ENCODE measurements at regions not wholly inside any gene's neighbourhood (a gene's known extent, or its start where the extent isn't known, plus 50 kb on each side); places are given as distances from the start of the nearest gene placed in this dataset.

- H4K91ac ChIP-seq (replicated peaks; ENCODE audit: insufficient read length, low read length), result no peak overlapping the region
- H2AFZ ChIP-seq (ENCODE audit: low read length), result no peak overlapping the region
- H2BK15ac ChIP-seq (ENCODE audit: low read length), result no peak overlapping the region
- H3K4me3 ChIP-seq (ENCODE audit: extremely low read depth in 1 of 4, insufficient read depth in 2 of 4, low read depth in 3 of 4, low read length in 4 of 4), result no peak overlapping the region
- ChIA-PET POLR2A (ENCODE audit: partially characterized antibody) (interaction anchor here (1.4 kb wide), 1 partner anchor 105 kb away, joined by 3 read pairs; no protein-coding TSS in a partner anchor), CTCF (ENCODE audit: partially characterized antibody) (interaction anchor here (1.1 to 1.4 kb wide), 4 partner anchors 8 to 96 kb away, joined by 3 to 4 read pairs (median 4); no protein-coding TSS in a partner anchor)
- no peaks in the 10 kb centered on the region for H3K27me3 ChIP-seq (replicated peaks in 1 of 4; ENCODE audit: control insufficient read depth in 3 of 4, extremely low read depth in 1 of 4, insufficient read depth in 3 of 4, low read length in 3 of 4)
- WGBS, 2 experiments (ENCODE audit: extremely low coverage in 1 of 2, insufficient coverage in 1 of 2, insufficient read length in 1 of 2, insufficient replicate concordance in 2 of 2, low coverage in 1 of 2, low lambda C conversion rate in 2 of 2, missing lambda C conversion rate in 1 of 2), result 62% methylated on average over 7 of the region's 7 CpGs; no CpG with 5 or more reads in 1 of the 2 experiments
- no peak overlapping the region for H3K14ac ChIP-seq (ENCODE audit: insufficient read length)
- no peak overlapping the region for H4K5ac ChIP-seq (ENCODE audit: insufficient read length, low read depth, low read length)
- no peak overlapping the region for H3K9ac ChIP-seq (replicated peaks in 1 of 4; ENCODE audit: extremely low read depth in 1 of 4, low read depth in 3 of 4, low read length in 3 of 4)
- no peaks in the 10 kb centered on the region for H4K20me1 ChIP-seq (replicated peaks in 1 of 2; ENCODE audit: control insufficient read depth in 1 of 2, insufficient read depth in 2 of 2, low read length in 2 of 2)
- no peaks in the 10 kb centered on the region for H3K9me3 ChIP-seq (ENCODE audit: insufficient read depth in 2 of 2, low read depth in 1 of 2, low read length in 1 of 2)
- no peak overlapping the region for H2BK120ac ChIP-seq (replicated peaks; ENCODE audit: low read depth, low read length)
- no peaks in the 10 kb centered on the region for H3K23me2 ChIP-seq (ENCODE audit: low read depth, low read length)
- H3K4ac ChIP-seq (replicated peaks; ENCODE audit: insufficient read length, low read depth, low read length), result no peak overlapping the region
- no peak overlapping the region for H2AK5ac ChIP-seq (ENCODE audit: low read depth, low read length)
- H3K27ac ChIP-seq (ENCODE audit: low read depth, low read length), result no peak overlapping the region
- H3K4me1 ChIP-seq (replicated peaks in 1 of 4; ENCODE audit: control insufficient read depth in 3 of 4, insufficient read depth in 4 of 4, low read length in 3 of 4), result peaks cover 0 to 35% (median 15%) of the 10 kb centered on the region in 4 experiments; a peak in 6 of 7 replicates
- H2BK5ac ChIP-seq (ENCODE audit: low read depth, low read length), result no peak overlapping the region; the same call in 1 of the 2 replicates
- no peak overlapping the region for H4K8ac ChIP-seq (ENCODE audit: extremely low read depth, insufficient read depth, low read length)
- FAIRE-seq (peak; percentile 58), DNase-seq (ENCODE audit: low read depth in 1 of 2, low spot score in 2 of 2) (no peak)
- no peak for TF ChIP-seq ATF3 (IDR thresholded peaks at IDR 0.05; ENCODE audit: insufficient read depth, low read depth, low read length)
- TF ChIP-seq PHF8 (conservative IDR thresholded peaks at IDR 0.05; ENCODE audit: low read depth, low read length), result no peak
- H3K56ac ChIP-seq (replicated peaks; ENCODE audit: insufficient read length, low read depth, low read length), result no peak overlapping the region
- H3K36me3 ChIP-seq (ENCODE audit: control insufficient read depth in 2 of 4, insufficient read depth in 4 of 4, low read length in 3 of 4), result peaks cover 3 to 43% (median 16%) of the 10 kb centered on the region in 4 experiments; a peak in 7 of 8 replicates
- H3K79me2 ChIP-seq (ENCODE audit: control insufficient read depth in 1 of 2, insufficient read depth in 2 of 2, low read length in 2 of 2), result peaks cover 0 to 13% of the 10 kb centered on the region in 2 experiments; a peak in 3 of 4 replicates
- no peak overlapping the region for H2BK20ac ChIP-seq (ENCODE audit: low read length)
- peak overlapping the region in 1 of 2 experiments; percentile 3; a peak in 1 of 4 replicates for H3K4me2 ChIP-seq (ENCODE audit: insufficient read depth in 1 of 2, low read depth in 2 of 2, low read length in 2 of 2)
- H3K23ac ChIP-seq (ENCODE audit: insufficient read length), result no peak overlapping the region
- no peak overlapping the region for H2BK12ac ChIP-seq (ENCODE audit: low read depth, low read length)
- H3K18ac ChIP-seq (ENCODE audit: extremely low read depth, low read length), result no peak overlapping the region
- peaks cover 7% of the 10 kb centered on the region; the same call in 1 of the 2 replicates for H3K79me1 ChIP-seq (ENCODE audit: low read depth, low read length)
Measured at GRCh38 chr5:124643336-124643735, 103.1 kb downstream of the ZNF608 start.

Data from H1 (cell line).